ENCODE measurements at regions not wholly inside any gene's neighbourhood (a gene's known extent, or its start where the extent isn't known, plus 50 kb on each side); places are given as distances from the start of the nearest gene placed in this dataset.

GRCh38 chr3:46104706-46105105, 77.4 kb upstream of the XCR1 start:
- TF ChIP-seq CTCF (IDR thresholded peaks at IDR 0.05) (no peak), POLR2A (IDR thresholded peaks at IDR 0.05) (no peak)
- intact Hi-C loops (cut with DNase I; ENCODE audit: low total_unique reads): no loop called here
- DNase-seq (ENCODE audit: low spot score in 2 of 2): no peak
- H3K4me3 ChIP-seq (ENCODE audit: low read depth, poor library complexity, severe bottlenecking): no peak overlapping the region
- 45 to 80% methylated on average over 1 of the region's 1 CpG for WGBS, 2 donors

- no peak for DNase-seq (ENCODE audit: low spot score in 2 of 2)
- TF ChIP-seq CTCF (IDR thresholded peaks at IDR 0.05) (no peak), POLR2A (IDR thresholded peaks at IDR 0.05) (no peak)
- H3K4me3 ChIP-seq (ENCODE audit: low read depth, poor library complexity, severe bottlenecking): no peak overlapping the region
- intact Hi-C loops (cut with DNase I; ENCODE audit: low total_unique reads): no loop called here
Observed at GRCh38 chr3:46102780-46103130, 75.5 kb upstream of the XCR1 start.

- intact Hi-C loops (cut with DNase I; ENCODE audit: low total_unique reads): no loop called here
- 48 to 49% methylated on average over 2 of the region's 2 CpGs for WGBS, 2 donors
- TF ChIP-seq POLR2A (IDR thresholded peaks at IDR 0.05) (no peak), CTCF (IDR thresholded peaks at IDR 0.05) (no peak)
- H3K4me3 ChIP-seq (ENCODE audit: low read depth, poor library complexity, severe bottlenecking): no peak overlapping the region
- DNase-seq (ENCODE audit: low spot score in 2 of 2): no peak
Observed at GRCh38 chr3:46102059-46102779, 74.9 kb upstream of the XCR1 start.

GRCh38 chr3:46100812-46101211, 73.5 kb upstream of the XCR1 start:
- 82 to 84% methylated on average over 2 of the region's 2 CpGs for WGBS, 2 donors

GRCh38 chr3:46098319-46098761, 71.1 kb upstream of the XCR1 start:
- TF ChIP-seq POLR2A (IDR thresholded peaks at IDR 0.05) (no peak), CTCF (IDR thresholded peaks at IDR 0.05) (no peak)
- no peak overlapping the region for H3K4me3 ChIP-seq (ENCODE audit: low read depth, poor library complexity, severe bottlenecking)
- intact Hi-C loops (cut with DNase I; ENCODE audit: low total_unique reads): no loop called here
- WGBS, 2 donors: 62 to 73% methylated on average over 2 of the region's 2 CpGs
- DNase-seq (ENCODE audit: low spot score in 2 of 2): no peak

More at GRCh38 chr3:46100812-46101211, 73.5 kb upstream of the XCR1 start:
- intact Hi-C loops (cut with DNase I; ENCODE audit: low total_unique reads): no loop called here
- no peak overlapping the region for H3K4me3 ChIP-seq (ENCODE audit: low read depth, poor library complexity, severe bottlenecking)
- no peak for DNase-seq (ENCODE audit: low spot score in 2 of 2)
- TF ChIP-seq POLR2A (IDR thresholded peaks at IDR 0.05) (no peak), CTCF (IDR thresholded peaks at IDR 0.05) (no peak)

- 62 to 85% methylated on average over 6 of the region's 6 CpGs for WGBS, 2 donors
- DNase-seq (ENCODE audit: low spot score in 2 of 2): peak in 1 of 2 donors; percentile 47
- TF ChIP-seq CTCF (IDR thresholded peaks at IDR 0.05) (no peak), POLR2A (IDR thresholded peaks at IDR 0.05) (no peak)
- no peak overlapping the region for H3K4me3 ChIP-seq (ENCODE audit: low read depth, poor library complexity, severe bottlenecking)
- intact Hi-C loops (cut with DNase I; ENCODE audit: low total_unique reads): no loop called here
Observed at GRCh38 chr3:46097691-46098241, 70.5 kb upstream of the XCR1 start.
